ENCODE measurements at regions not wholly inside any gene's neighbourhood (a gene's known extent, or its start where the extent isn't known, plus 50 kb on each side); places are given as distances from the start of the nearest gene placed in this dataset.
A peak's percentile ranks its signal among the peaks of the same experiment; 100 is the strongest.

DNA sequence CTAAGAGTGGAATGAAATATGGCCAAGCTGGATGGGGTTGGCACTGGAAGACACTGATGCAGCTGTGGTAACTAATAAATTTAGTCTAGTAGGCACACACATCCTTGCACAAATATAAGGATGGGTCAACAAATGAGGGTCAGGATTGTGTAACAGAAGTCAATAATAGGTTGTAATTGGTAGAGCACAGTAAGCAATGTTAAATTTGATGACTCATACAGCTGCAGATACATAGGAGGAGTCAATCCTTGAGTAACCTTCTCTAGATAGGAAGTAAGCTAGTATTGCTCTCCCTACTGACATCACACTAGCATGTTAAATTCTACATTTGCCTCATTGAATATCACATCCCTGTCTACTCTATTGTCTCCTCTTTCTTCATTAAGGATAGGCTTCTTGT lies 332.1 kb downstream of the PTPRC start:
- Histone ChIP-seq H3K4me2 (ENCODE audit: low read depth, low read length) (no peak overlapping the region), H3K27ac (ENCODE audit: extremely low read length, insufficient read depth, low read length) (no peak overlapping the region), H4K20me1 (ENCODE audit: insufficient read depth, low read length) (no peaks in the 10 kb centered on the region), H3K4me1 (ENCODE audit: insufficient read depth, low read length) (no peaks in the 10 kb centered on the region), H3K27me3 (ENCODE audit: control insufficient read depth in 1 of 2, insufficient read depth in 2 of 2, low read length in 2 of 2) (no peaks in the 10 kb centered on the region), H3K9me3 (ENCODE audit: low read length) (no peaks in the 10 kb centered on the region), H3K36me3 (replicated peaks in 1 of 2; ENCODE audit: control insufficient read depth in 1 of 2, insufficient read depth in 2 of 2, low read length in 2 of 2) (no peaks in the 10 kb centered on the region), H3K79me2 (ENCODE audit: insufficient read depth, low read length) (no peaks in the 10 kb centered on the region), H2AFZ (ENCODE audit: low read length) (no peak overlapping the region), H3K4me3 (replicated peaks in 1 of 3; ENCODE audit: insufficient read depth in 1 of 3, low read depth in 2 of 3, low read length in 3 of 3) (no peak overlapping the region), H3K9ac (ENCODE audit: insufficient read depth, low read depth, low read length) (no peak overlapping the region)
- no peak for FAIRE-seq
- intact Hi-C loops (cut with micrococcal nuclease; ENCODE audit: unreplicated experiment) = no loop called here
- in situ Hi-C loops (cut with HindIII; ENCODE audit: extremely low pct_ligation_motif_present, low pct_unique_long_range_greater_than_20kb) = no loop called here
- CTCF ChIA-PET (ENCODE audit: low intra/inter-chr PET ratio, low total read pairs) = no interaction called here
- POLR2A ChIA-PET = no interaction called here
- BruUV-seq (replicated peaks) = no TSS peak
- ATAC-seq = no peak
- TF ChIP-seq MAFK (conservative IDR thresholded peaks at IDR 0.05 in 1 of 2, IDR thresholded peaks at IDR 0.05 in 1 of 2; ENCODE audit: low read length in 2 of 2) (0 out of 4 replicates have a peak, but pooled peaks of 1 of the 2 experiments have one; percentile 14), PLRG1 (conservative IDR thresholded peaks at IDR 0.05) (no peak)
- DNase-seq (ENCODE audit: low spot score) = peak; percentile 6

DNA sequence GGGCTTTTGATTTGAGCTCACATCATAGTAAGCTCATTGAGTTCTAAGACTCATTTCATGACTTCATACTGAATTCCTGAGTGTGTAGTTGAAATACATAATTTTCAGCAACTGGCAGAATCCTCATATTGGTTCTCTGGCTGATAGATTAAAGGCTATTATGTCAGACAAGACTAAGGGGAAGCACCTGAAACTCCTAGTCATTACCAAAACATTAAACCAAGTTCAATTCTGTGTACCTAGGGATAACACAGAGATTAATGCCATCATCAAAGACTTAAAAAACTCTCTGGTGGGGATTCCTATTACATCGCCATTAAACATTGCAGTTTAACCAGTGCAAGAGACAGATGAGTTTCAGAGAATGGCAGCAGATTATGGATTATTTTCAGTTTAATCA lies 339.1 kb downstream of the PTPRC start:
- no TSS peak for BruUV-seq (replicated peaks)
- DNase-seq (ENCODE audit: low spot score) (no peak), FAIRE-seq (no peak), ATAC-seq (no peak)
- Histone ChIP-seq H3K27ac (ENCODE audit: extremely low read length, insufficient read depth, low read length) (no peak overlapping the region), H3K9ac (ENCODE audit: insufficient read depth, low read depth, low read length) (no peak overlapping the region), H2AFZ (ENCODE audit: low read length) (no peak overlapping the region), H3K4me3 (replicated peaks in 1 of 3; ENCODE audit: insufficient read depth in 1 of 3, low read depth in 2 of 3, low read length in 3 of 3) (no peak overlapping the region), H3K27me3 (ENCODE audit: control insufficient read depth in 1 of 2, insufficient read depth in 2 of 2, low read length in 2 of 2) (no peaks in the 10 kb centered on the region), H3K4me1 (ENCODE audit: insufficient read depth, low read length) (no peaks in the 10 kb centered on the region), H4K20me1 (ENCODE audit: insufficient read depth, low read length) (no peaks in the 10 kb centered on the region), H3K36me3 (replicated peaks in 1 of 2; ENCODE audit: control insufficient read depth in 1 of 2, insufficient read depth in 2 of 2, low read length in 2 of 2) (no peaks in the 10 kb centered on the region), H3K79me2 (ENCODE audit: insufficient read depth, low read length) (no peaks in the 10 kb centered on the region), H3K9me3 (ENCODE audit: low read length) (no peaks in the 10 kb centered on the region), H3K4me2 (ENCODE audit: low read depth, low read length) (no peak overlapping the region)
- POLR2A ChIA-PET = no interaction called here
- intact Hi-C loops (cut with micrococcal nuclease; ENCODE audit: unreplicated experiment) = no loop called here
- in situ Hi-C loops (cut with HindIII; ENCODE audit: extremely low pct_ligation_motif_present, low pct_unique_long_range_greater_than_20kb) = no loop called here
- WGBS (ENCODE audit: low lambda C conversion rate) = 44% methylated on average over 1 of the region's 1 CpG
- TF ChIP-seq DMAP1 (CRISPR knock-in tag; IDR thresholded peaks at IDR 0.05) (no peak), FOXA3 (CRISPR knock-in tag; IDR thresholded peaks at IDR 0.05) (no peak)
- CTCF ChIA-PET (ENCODE audit: low intra/inter-chr PET ratio, low total read pairs) = no interaction called here

DNA sequence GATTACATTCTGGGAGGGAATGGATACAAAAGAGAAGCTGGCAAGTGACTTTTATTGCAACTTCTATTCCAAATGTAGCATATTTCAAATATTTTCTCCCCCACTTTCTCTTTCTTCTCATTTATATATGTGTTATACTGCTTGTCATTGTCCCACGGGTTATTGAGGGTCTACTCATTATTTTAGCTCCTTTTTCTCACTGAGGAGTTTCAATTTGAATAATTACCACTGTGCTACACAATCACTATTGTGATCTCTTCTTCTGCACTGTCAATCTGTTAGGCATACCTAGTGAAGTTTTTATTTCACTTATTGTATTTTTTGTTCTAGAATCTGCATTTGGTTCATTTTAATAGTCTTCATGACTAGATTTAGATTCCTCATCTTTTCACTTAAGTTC lies 339.7 kb downstream of the PTPRC start:
- Histone ChIP-seq H3K4me1 (ENCODE audit: insufficient read depth, low read length) (no peaks in the 10 kb centered on the region), H2AFZ (ENCODE audit: low read length) (no peak overlapping the region), H3K4me3 (replicated peaks in 1 of 3; ENCODE audit: insufficient read depth in 1 of 3, low read depth in 2 of 3, low read length in 3 of 3) (no peak overlapping the region), H3K79me2 (ENCODE audit: insufficient read depth, low read length) (no peaks in the 10 kb centered on the region), H3K9me3 (ENCODE audit: low read length) (no peaks in the 10 kb centered on the region), H4K20me1 (ENCODE audit: insufficient read depth, low read length) (no peaks in the 10 kb centered on the region), H3K27ac (ENCODE audit: extremely low read length, insufficient read depth, low read length) (no peak overlapping the region), H3K27me3 (ENCODE audit: control insufficient read depth in 1 of 2, insufficient read depth in 2 of 2, low read length in 2 of 2) (no peaks in the 10 kb centered on the region), H3K4me2 (ENCODE audit: low read depth, low read length) (no peak overlapping the region), H3K9ac (ENCODE audit: insufficient read depth, low read depth, low read length) (no peak overlapping the region), H3K36me3 (replicated peaks in 1 of 2; ENCODE audit: control insufficient read depth in 1 of 2, insufficient read depth in 2 of 2, low read length in 2 of 2) (no peaks in the 10 kb centered on the region)
- 0% methylated on average over 1 of the region's 1 CpG for WGBS (ENCODE audit: low lambda C conversion rate)
- TF ChIP-seq KMT2B (CRISPR knock-in tag; IDR thresholded peaks at IDR 0.05) (no peak), TOE1 (CRISPR knock-in tag; IDR thresholded peaks at IDR 0.05) (no peak), KDM6A (CRISPR knock-in tag; IDR thresholded peaks at IDR 0.05; ENCODE audit: low read depth) (no peak), LCORL (IDR thresholded peaks at IDR 0.05) (no peak), LCORL (CRISPR knock-in tag; IDR thresholded peaks at IDR 0.05) (no peak), FOXC1 (CRISPR knock-in tag; IDR thresholded peaks at IDR 0.05; ENCODE audit: borderline replicate concordance) (no peak), ZNF619 (CRISPR knock-in tag; IDR thresholded peaks at IDR 0.05) (no peak), ZNF121 (CRISPR knock-in tag; IDR thresholded peaks at IDR 0.05) (no peak), SIN3B (IDR thresholded peaks at IDR 0.05; ENCODE audit: low read length) (no peak)
- TF ChIP-seq, protein P1, sequence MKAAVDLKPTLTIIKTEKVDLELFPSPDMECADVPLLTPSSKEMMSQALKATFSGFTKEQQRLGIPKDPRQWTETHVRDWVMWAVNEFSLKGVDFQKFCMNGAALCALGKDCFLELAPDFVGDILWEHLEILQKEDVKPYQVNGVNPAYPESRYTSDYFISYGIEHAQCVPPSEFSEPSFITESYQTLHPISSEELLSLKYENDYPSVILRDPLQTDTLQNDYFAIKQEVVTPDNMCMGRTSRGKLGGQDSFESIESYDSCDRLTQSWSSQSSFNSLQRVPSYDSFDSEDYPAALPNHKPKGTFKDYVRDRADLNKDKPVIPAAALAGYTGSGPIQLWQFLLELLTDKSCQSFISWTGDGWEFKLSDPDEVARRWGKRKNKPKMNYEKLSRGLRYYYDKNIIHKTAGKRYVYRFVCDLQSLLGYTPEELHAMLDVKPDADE (CRISPR knock-in tag; IDR thresholded peaks at IDR 0.05) = no peak
- FAIRE-seq = no peak
- in situ Hi-C loops (cut with HindIII; ENCODE audit: extremely low pct_ligation_motif_present, low pct_unique_long_range_greater_than_20kb) (no loop called here), intact Hi-C loops (cut with micrococcal nuclease; ENCODE audit: unreplicated experiment) (no loop called here)
- ATAC-seq = no peak
- BruUV-seq (replicated peaks) = no TSS peak
- POLR2A ChIA-PET = no interaction called here
- CTCF ChIA-PET (ENCODE audit: low intra/inter-chr PET ratio, low total read pairs) = no interaction called here
- DNase-seq (ENCODE audit: low spot score) = no peak
